OCI-LY1 (cell line): ENCODE measurements at regions not wholly inside any gene's neighbourhood (a gene's known extent, or its start where the extent isn't known, plus 50 kb on each side); places are given as distances from the start of the nearest gene placed in this dataset.

Experiments
- EZH2 ChIP-seq: fragments of 200-600 bp; sonication (generic), shearing (Covaris generic); IDR thresholded peaks from 2 replicates; pipeline ENCODE4 v1.8.0; 2017; ENCODE audit warnings: borderline replicate concordance, mixed run types, mild to moderate bottlenecking, antibody characterized with exemption, low read length, moderate library complexity, mixed read lengths
- TF ChIP-seq, protein P1 (sequence below): fragments of 200-600 bp; sonication (generic), shearing (Covaris generic); IDR thresholded peaks from 2 replicates; pipeline ENCODE4 v1.5.1; 2017; ENCODE audit warnings: mild to moderate bottlenecking, antibody characterized with exemption, low read length, moderate library complexity, mixed read lengths

DNA sequence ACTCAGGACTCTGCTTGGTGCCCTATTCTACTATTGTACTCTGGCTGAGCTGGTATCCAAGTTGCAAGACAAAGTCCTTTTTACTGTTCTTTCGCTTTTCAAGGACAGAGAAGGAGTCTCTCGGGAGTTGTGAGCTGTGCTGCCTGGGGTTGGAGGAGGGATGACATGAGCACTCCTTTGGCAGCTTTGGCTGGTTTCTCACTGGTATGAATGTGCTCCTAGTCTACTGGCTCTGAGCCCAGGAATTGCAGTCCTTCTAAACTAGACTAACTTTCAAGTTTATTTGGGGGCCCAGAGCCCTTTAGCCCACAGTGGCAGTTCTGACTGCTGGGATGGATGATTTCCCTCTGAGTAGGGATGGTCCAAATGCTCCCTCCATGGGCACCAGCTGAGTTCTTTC, 997.1 kb downstream of the RAB28 start:
- TF ChIP-seq, protein P1, sequence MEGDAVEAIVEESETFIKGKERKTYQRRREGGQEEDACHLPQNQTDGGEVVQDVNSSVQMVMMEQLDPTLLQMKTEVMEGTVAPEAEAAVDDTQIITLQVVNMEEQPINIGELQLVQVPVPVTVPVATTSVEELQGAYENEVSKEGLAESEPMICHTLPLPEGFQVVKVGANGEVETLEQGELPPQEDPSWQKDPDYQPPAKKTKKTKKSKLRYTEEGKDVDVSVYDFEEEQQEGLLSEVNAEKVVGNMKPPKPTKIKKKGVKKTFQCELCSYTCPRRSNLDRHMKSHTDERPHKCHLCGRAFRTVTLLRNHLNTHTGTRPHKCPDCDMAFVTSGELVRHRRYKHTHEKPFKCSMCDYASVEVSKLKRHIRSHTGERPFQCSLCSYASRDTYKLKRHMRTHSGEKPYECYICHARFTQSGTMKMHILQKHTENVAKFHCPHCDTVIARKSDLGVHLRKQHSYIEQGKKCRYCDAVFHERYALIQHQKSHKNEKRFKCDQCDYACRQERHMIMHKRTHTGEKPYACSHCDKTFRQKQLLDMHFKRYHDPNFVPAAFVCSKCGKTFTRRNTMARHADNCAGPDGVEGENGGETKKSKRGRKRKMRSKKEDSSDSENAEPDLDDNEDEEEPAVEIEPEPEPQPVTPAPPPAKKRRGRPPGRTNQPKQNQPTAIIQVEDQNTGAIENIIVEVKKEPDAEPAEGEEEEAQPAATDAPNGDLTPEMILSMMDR = no peak
- TF ChIP-seq EZH2 = no peak
